ENCODE measurements at regions not wholly inside any gene's neighbourhood (a gene's known extent, or its start where the extent isn't known, plus 50 kb on each side); places are given as distances from the start of the nearest gene placed in this dataset.

DNA sequence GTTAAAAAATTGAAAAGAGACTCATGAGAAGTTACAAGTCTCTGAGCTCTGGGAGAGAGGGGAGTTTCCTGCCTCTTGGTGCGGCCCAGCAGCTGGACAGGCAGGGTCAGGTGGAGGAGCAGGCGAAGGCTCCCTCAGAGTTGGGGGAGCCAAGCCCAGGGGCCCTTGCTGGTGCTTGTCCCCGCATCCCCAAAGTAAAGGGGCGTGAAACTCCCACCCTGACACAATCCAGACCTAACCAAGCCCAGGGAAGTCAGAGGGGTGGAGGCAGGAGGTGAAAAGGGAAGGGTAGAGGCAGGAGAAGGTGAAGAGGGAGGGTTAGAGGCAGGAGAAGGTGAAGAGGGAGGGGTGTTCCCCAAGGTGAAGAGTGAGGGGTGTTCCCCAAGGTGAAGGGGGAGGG is 322.8 kb downstream of the GLRX3 start:
- DNase-seq: no peak
- no peaks in the 10 kb centered on the region for H3K36me3 Mint-ChIP-seq
- POLR2A ChIA-PET (ENCODE audit: partially characterized antibody): no interaction called here

DNA sequence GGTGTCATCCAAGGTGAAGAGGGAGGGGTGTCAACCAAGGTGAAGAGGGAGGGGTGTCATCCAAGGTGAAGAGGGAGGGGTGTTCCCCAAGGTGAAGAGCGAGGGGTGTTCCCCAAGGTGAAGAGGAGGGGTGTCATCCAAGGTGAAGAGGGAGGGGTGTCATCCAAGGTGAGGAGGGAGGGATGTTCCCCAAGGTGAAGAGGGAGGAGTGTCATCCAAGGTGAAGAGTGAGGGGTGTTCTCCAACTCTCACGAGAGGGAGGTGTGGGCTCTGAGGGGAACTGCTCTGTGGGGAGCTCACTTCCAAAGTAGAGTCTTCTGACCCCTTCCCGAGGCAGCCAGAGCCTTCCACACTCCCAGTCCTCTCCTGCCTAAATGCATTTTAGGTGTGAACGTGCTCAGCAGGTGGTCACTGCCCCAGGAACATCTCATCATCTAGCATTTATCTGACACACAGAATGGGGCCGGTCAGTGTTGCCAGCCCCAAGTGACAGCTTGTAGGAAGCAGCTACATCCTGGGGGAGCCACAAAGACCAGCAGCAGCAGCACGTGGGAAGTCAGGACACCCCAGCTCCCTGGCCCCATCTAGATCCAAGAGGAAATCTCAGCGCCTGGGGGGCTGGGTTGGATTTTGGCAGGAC is 323.8 kb downstream of the GLRX3 start:
- ChIA-PET POLR2A (ENCODE audit: partially characterized antibody) (no interaction called here), CTCF (ENCODE audit: partially characterized antibody) (no interaction called here)
- Mint-ChIP-seq H3K4me1 (no peaks in the 10 kb centered on the region), H3K27ac (no peak overlapping the region), H3K36me3 (no peaks in the 10 kb centered on the region), H3K9me3 (peaks cover 0 to 8% (median 2%) of the 10 kb centered on the region in 8 donors), H3K4me3 (no peak overlapping the region), H3K27me3 (peaks cover 1 to 4% of the 10 kb centered on the region in 2 donors)
- DNase-seq: no peak
- no peak overlapping the region for H3K27ac ChIP-seq (ENCODE audit: low read depth, low read length)
- H3K27me3 ChIP-seq (ENCODE audit: insufficient read depth, low read length): no peaks in the 10 kb centered on the region
- H3K9me3 ChIP-seq (ENCODE audit: control insufficient read depth in 1 of 2, low read length in 2 of 2): no peaks in the 10 kb centered on the region
- intact Hi-C loops (cut with micrococcal nuclease): no loop called here
- H3K36me3 ChIP-seq (ENCODE audit: insufficient read depth, low read length): no peaks in the 10 kb centered on the region
- no peak overlapping the region for H3K4me3 ChIP-seq (ENCODE audit: low read length in 2 of 2)
- H3K4me1 ChIP-seq (ENCODE audit: insufficient read depth, low read length): no peaks in the 10 kb centered on the region

More for the DNA sequence above, 322.8 kb downstream of the GLRX3 start:
- intact Hi-C loops (cut with micrococcal nuclease): no loop called here
- Mint-ChIP-seq H3K9me3 (peaks cover 0 to 8% (median 2%) of the 10 kb centered on the region in 8 donors), H3K4me1 (no peaks in the 10 kb centered on the region), H3K4me3 (no peak overlapping the region), H3K27ac (no peak overlapping the region), H3K27me3 (peaks cover 1 to 4% of the 10 kb centered on the region in 2 donors)
- no peaks in the 10 kb centered on the region for H3K27me3 ChIP-seq (ENCODE audit: insufficient read depth, low read length)
- CTCF ChIA-PET (ENCODE audit: partially characterized antibody): no interaction called here
- no peaks in the 10 kb centered on the region for H3K9me3 ChIP-seq (ENCODE audit: control insufficient read depth in 1 of 2, low read length in 2 of 2)
- no peak overlapping the region for H3K4me3 ChIP-seq (ENCODE audit: low read length in 2 of 2)
- H3K36me3 ChIP-seq (ENCODE audit: insufficient read depth, low read length): no peaks in the 10 kb centered on the region
- no peak overlapping the region for H3K27ac ChIP-seq (ENCODE audit: low read depth, low read length)
- H3K4me1 ChIP-seq (ENCODE audit: insufficient read depth, low read length): no peaks in the 10 kb centered on the region

GRCh38 chr10:130461631-130462030 is 325.4 kb downstream of the GLRX3 start:
- CTCF ChIA-PET (ENCODE audit: partially characterized antibody): no interaction called here
- H3K4me3 ChIP-seq (ENCODE audit: low read length in 2 of 2): no peak overlapping the region
- Mint-ChIP-seq H3K36me3 (no peaks in the 10 kb centered on the region), H3K4me3 (no peak overlapping the region), H3K9me3 (peaks cover 0 to 10% (median 2%) of the 10 kb centered on the region in 8 donors), H3K4me1 (no peaks in the 10 kb centered on the region), H3K27ac (no peak overlapping the region), H3K27me3 (no peaks in the 10 kb centered on the region)
- H3K36me3 ChIP-seq (ENCODE audit: insufficient read depth, low read length): no peaks in the 10 kb centered on the region
- intact Hi-C loops (cut with micrococcal nuclease): no loop called here
- no peak for DNase-seq
- POLR2A ChIA-PET (ENCODE audit: partially characterized antibody): no interaction called here
- no peaks in the 10 kb centered on the region for H3K9me3 ChIP-seq (ENCODE audit: control insufficient read depth in 1 of 2, low read length in 2 of 2)
- no peaks in the 10 kb centered on the region for H3K27me3 ChIP-seq (ENCODE audit: insufficient read depth, low read length)
- no peaks in the 10 kb centered on the region for H3K4me1 ChIP-seq (ENCODE audit: insufficient read depth, low read length)
- H3K27ac ChIP-seq (ENCODE audit: low read depth, low read length): no peak overlapping the region

DNA sequence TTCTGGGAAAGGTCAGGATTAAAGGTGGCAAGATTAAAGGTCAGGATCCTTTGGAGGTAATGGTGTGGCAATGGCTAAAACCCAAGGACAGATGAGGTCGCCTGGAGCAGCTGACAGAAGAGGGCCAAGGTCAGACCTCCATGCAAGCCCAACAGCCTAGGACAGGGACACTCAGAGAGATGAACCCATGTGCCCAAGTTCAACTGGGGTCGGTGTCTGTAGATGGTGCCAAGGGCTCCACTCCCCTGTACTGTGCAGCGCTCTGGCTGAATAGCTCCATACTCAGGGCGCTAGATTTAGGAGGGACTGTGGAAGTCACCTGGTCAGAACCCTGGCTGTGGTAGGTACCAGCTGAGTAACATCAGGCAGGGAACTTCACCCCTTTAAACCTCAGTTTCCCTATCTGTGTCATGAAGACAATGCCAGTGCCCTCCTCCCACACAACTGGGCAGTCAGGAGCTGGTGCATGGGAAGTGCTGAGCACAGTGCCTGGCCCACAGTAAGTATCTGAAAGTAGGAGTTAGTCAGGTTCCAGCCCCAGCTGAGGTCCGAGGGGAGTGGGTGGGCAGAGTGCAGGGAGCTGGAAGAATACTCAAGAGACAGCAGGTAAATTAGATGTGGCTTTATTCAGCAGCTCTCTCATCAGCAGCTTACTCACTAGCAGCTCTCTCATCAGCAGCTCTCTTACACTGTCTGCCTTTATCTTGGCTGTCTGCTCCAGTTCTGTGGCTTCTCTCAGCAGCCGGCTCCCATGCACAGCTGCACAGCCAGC is 327.1 kb downstream of the GLRX3 start:
- intact Hi-C loops (cut with micrococcal nuclease): no loop called here
- Histone ChIP-seq H3K27ac (ENCODE audit: low read depth, low read length) (no peak overlapping the region), H3K27me3 (ENCODE audit: insufficient read depth, low read length) (no peaks in the 10 kb centered on the region), H3K4me1 (ENCODE audit: insufficient read depth, low read length) (no peaks in the 10 kb centered on the region), H3K9me3 (ENCODE audit: control insufficient read depth in 1 of 2, low read length in 2 of 2) (no peaks in the 10 kb centered on the region), H3K4me3 (ENCODE audit: low read length in 2 of 2) (no peak overlapping the region), H3K36me3 (ENCODE audit: insufficient read depth, low read length) (no peaks in the 10 kb centered on the region)
- Mint-ChIP-seq H3K4me1 (no peaks in the 10 kb centered on the region), H3K27ac (no peak overlapping the region), H3K27me3 (no peaks in the 10 kb centered on the region), H3K4me3 (no peak overlapping the region), H3K36me3 (no peaks in the 10 kb centered on the region), H3K9me3 (peaks cover 0 to 19% (median 3%) of the 10 kb centered on the region in 8 donors)
- ChIA-PET POLR2A (ENCODE audit: partially characterized antibody) (no interaction called here), CTCF (ENCODE audit: partially characterized antibody) (no interaction called here)
- DNase-seq: no peak

DNA sequence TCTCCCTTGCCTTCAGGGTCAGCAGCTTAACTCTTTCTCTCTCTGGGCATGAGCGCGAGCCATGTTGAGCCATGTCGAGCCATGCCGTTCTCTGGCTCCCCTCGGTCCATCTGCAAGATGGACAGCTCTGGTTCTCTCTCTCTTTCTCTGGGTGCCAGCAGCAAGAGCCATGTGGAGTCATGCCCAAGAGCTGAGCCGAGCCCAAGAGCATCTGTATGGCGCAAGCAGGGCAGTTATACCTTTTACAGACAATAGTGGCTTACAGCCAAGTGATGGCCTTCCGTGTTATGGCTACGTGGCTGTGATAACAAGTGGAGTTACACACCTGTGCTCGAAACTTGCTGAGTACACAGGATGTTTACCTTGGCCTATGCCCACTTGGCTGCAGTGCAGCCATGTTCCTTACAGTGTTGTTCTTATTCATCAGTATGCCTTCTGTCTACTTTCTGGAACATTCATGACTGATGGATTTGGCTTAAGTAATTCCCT is 327.7 kb downstream of the GLRX3 start:
- H3K4me1 ChIP-seq (ENCODE audit: insufficient read depth, low read length): no peaks in the 10 kb centered on the region
- no peaks in the 10 kb centered on the region for H3K9me3 ChIP-seq (ENCODE audit: control insufficient read depth in 1 of 2, low read length in 2 of 2)
- no peaks in the 10 kb centered on the region for H3K27me3 ChIP-seq (ENCODE audit: insufficient read depth, low read length)
- no peak overlapping the region for H3K4me3 ChIP-seq (ENCODE audit: low read length in 2 of 2)
- H3K27me3 Mint-ChIP-seq: no peaks in the 10 kb centered on the region
- DNase-seq: no peak
- POLR2A ChIA-PET (ENCODE audit: partially characterized antibody): no interaction called here
- peaks cover 0 to 22% (median 3%) of the 10 kb centered on the region in 8 donors for H3K9me3 Mint-ChIP-seq
- no peak overlapping the region for H3K4me3 Mint-ChIP-seq
- intact Hi-C loops (cut with micrococcal nuclease): no loop called here
- no peaks in the 10 kb centered on the region for H3K36me3 ChIP-seq (ENCODE audit: insufficient read depth, low read length)
- no peak overlapping the region for H3K27ac ChIP-seq (ENCODE audit: low read depth, low read length)
- no peaks in the 10 kb centered on the region for H3K4me1 Mint-ChIP-seq
- CTCF ChIA-PET (ENCODE audit: partially characterized antibody): no interaction called here
- peak overlapping the region in 1 of 7 donors; percentile 3 for H3K27ac Mint-ChIP-seq
- no peaks in the 10 kb centered on the region for H3K36me3 Mint-ChIP-seq

- CTCF ChIA-PET (ENCODE audit: partially characterized antibody): no interaction called here
- no peak overlapping the region for H3K27ac ChIP-seq (ENCODE audit: low read depth, low read length)
Observed at GRCh38 chr10:130464426-130464825, 328.2 kb downstream of the GLRX3 start.

GRCh38 chr10:130466271-130466997 is 330.2 kb downstream of the GLRX3 start:
- H3K27ac Mint-ChIP-seq: no peak overlapping the region
- Histone ChIP-seq H3K27me3 (ENCODE audit: insufficient read depth, low read length) (no peaks in the 10 kb centered on the region), H3K27ac (ENCODE audit: low read depth, low read length) (no peak overlapping the region), H3K4me3 (ENCODE audit: low read length in 2 of 2) (no peak overlapping the region), H3K36me3 (ENCODE audit: insufficient read depth, low read length) (no peaks in the 10 kb centered on the region), H3K4me1 (ENCODE audit: insufficient read depth, low read length) (no peaks in the 10 kb centered on the region), H3K9me3 (ENCODE audit: control insufficient read depth in 1 of 2, low read length in 2 of 2) (no peaks in the 10 kb centered on the region)
- ChIA-PET CTCF (ENCODE audit: partially characterized antibody) (no interaction called here), POLR2A (ENCODE audit: partially characterized antibody) (no interaction called here)
- peaks cover 2 to 26% (median 7%) of the 10 kb centered on the region in 8 donors for H3K9me3 Mint-ChIP-seq
- DNase-seq: no peak
- no peaks in the 10 kb centered on the region for H3K36me3 Mint-ChIP-seq
- H3K4me1 Mint-ChIP-seq: no peaks in the 10 kb centered on the region
- intact Hi-C loops (cut with micrococcal nuclease): no loop called here
- no peak overlapping the region for H3K4me3 Mint-ChIP-seq
- H3K27me3 Mint-ChIP-seq: no peaks in the 10 kb centered on the region

More at GRCh38 chr10:130464426-130464825, 328.2 kb downstream of the GLRX3 start:
- POLR2A ChIA-PET (ENCODE audit: partially characterized antibody): no interaction called here
- H3K9me3 Mint-ChIP-seq: peaks cover 2 to 26% (median 7%) of the 10 kb centered on the region in 8 donors
- H3K4me3 ChIP-seq (ENCODE audit: low read length in 2 of 2): no peak overlapping the region
- DNase-seq: no peak
- no peaks in the 10 kb centered on the region for H3K4me1 ChIP-seq (ENCODE audit: insufficient read depth, low read length)
- no peaks in the 10 kb centered on the region for H3K27me3 Mint-ChIP-seq
- no peaks in the 10 kb centered on the region for H3K27me3 ChIP-seq (ENCODE audit: insufficient read depth, low read length)
- no peaks in the 10 kb centered on the region for H3K4me1 Mint-ChIP-seq
- no peaks in the 10 kb centered on the region for H3K36me3 ChIP-seq (ENCODE audit: insufficient read depth, low read length)
- H3K4me3 Mint-ChIP-seq: no peak overlapping the region
- H3K27ac Mint-ChIP-seq: no peak overlapping the region
- H3K36me3 Mint-ChIP-seq: no peaks in the 10 kb centered on the region
- H3K9me3 ChIP-seq (ENCODE audit: control insufficient read depth in 1 of 2, low read length in 2 of 2): no peaks in the 10 kb centered on the region
- intact Hi-C loops (cut with micrococcal nuclease): no loop called here

All from CD4-positive, alpha-beta memory T cell (primary cell).